Kasumi-1 (cell line): ENCODE measurements at regions not wholly inside any gene's neighbourhood (a gene's known extent, or its start where the extent isn't known, plus 50 kb on each side); places are given as distances from the start of the nearest gene placed in this dataset.
"Not testable (repeated sequence)": the region's sequence is repeated elsewhere in the genome, so short reads cannot be mapped to it uniquely, and the experiment has no call there.

Experiments used
- DNase-seq, 2 experiments: peaks; one replicate each; lab custom pipeline; 2025; lab: John Stamatoyannopoulos, UW

DNA sequence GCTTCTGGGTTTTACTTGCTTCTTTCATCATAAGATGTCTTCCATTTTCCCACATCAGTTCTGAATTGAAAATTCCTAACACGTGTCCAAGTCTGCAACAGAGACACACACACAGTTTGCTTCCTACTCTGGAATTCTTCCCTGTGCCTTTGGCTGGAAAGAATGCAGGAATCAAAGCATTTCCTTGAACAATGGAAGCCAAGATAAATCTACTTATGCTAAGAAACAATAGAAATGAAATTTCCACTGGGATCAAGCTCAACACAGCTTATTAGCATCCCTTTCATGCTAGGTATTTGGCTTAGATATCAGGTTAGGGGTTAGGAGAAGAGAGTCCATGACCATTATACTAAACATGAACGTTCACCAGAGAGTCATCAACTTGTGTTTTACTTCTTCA is 101.1 kb upstream of the SCAF8 start:
- no peak for DNase-seq

DNA sequence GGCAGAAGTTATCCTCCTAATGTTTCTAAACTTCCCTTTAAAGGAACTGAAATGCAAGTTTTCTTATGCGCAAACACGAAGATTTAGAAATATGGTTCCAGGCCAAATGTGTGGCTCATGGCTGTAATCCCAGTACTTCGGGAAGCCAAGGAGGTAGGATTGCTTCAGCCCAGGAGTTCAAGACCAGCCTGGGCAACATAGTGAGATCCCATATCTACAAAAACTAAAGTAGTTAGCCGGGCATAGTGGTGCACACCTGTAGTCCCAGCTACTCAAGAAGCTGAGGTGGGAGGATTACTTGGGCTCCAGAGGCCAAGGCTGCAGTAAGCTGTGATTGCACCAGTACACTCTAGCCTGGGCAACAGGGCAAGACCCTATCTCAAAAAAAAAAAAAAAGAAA is 95.8 kb upstream of the SCAF8 start:
- DNase-seq = no peak

DNA sequence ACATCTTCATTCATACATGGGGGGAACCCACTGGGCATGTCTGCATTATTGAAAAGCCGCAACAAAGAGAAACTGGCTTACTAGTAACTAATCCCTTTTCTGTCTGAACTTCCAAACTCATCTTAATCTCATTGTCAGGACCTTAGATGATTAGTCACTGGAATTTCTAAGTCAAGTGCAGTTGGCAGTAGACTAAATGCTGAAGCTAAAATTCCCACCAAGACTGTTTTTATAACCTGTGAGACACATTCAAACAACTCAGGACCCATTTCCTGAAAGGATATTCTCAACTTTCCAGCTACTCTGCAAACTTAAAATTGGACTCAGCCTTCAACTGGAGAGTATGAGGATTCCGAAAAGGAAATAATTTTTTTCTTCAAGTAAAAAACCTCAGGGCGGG is 94.8 kb upstream of the SCAF8 start:
- no peak for DNase-seq

DNA sequence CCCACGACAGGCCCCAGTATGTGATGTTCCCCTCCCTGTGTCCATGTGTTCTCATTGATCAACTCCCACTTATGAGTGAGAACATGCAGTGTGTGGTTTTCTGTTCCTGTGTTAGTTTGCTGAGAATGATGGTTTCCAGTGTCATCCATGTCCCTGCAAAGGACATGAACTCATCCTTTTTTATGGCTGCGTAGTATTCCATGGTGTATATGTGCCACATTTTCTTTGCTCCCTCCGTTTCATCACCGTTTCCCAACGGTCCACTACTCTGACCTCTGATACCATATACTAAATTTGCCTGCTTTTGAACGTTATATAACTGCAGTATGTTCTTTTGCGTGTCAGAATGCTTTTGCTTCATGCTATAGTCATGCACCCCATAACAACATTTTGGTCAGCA is 94.0 kb upstream of the SCAF8 start:
- DNase-seq = not testable (repeated sequence)

DNA sequence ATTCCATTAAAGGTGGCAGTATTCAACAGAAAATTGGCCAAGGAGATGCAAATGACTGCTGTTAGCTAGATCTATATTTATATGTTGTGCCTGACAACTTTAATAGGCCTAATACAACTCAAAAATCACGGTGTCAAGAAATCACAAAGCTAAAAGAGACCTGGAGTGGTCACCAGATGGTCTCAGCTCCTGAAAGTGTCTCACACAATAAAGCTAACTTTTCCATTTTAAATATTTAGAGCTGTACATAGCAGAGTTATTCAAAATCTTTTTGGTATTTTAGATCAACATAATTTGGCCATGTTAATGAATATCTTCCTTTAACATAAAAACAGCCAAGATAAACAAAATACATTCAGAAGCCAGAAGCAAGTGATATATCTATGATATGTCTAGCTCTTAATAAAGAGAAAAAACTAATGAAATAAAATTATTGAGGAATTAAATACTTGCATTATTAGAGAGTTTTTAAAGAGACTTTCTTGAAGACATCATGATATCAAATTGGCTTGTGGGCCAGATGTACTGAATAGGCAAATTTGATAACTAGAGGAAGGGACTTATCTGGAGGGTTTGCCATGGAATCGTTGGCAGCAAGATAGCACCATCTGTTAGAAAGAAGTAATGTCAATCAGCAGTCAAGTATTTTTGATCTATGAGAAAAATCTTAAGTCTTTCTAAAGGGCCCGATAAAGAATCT is 84.9 kb upstream of the SCAF8 start:
- DNase-seq = no peak

DNA sequence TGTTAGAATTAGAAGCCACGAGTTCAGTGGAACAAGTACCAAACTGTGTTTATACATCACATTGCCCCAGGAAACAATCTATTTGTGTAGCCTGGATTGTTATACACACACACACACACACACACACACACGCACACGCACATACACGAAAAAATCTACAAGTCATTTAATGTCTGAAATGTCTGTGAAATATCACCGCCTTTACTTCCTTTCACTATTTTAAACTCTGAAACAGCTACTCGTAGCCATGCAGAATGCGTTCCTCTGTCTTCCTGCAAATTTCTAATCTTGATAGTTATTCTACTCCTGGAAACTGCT is 84.4 kb upstream of the SCAF8 start:
- no peak for DNase-seq

DNA sequence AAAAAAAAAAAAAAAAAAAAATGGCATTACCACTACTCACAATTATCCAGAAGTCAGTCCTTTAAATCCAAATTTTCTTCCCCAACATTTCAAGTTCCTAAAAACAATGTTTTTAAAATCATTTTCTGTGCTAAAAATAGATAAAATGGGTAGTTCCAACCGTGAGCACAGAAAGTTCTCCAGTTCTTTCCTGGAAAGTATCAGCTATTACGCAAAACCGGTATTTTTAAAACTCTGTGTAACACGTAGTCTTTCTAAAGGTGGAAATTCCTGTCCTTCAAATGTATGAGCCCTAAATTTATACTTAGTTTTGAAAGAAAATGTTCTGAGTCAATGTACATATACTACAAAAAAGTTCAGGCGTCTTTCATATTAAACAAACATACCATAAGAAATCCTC is 83.5 kb upstream of the SCAF8 start:
- no peak for DNase-seq

DNA sequence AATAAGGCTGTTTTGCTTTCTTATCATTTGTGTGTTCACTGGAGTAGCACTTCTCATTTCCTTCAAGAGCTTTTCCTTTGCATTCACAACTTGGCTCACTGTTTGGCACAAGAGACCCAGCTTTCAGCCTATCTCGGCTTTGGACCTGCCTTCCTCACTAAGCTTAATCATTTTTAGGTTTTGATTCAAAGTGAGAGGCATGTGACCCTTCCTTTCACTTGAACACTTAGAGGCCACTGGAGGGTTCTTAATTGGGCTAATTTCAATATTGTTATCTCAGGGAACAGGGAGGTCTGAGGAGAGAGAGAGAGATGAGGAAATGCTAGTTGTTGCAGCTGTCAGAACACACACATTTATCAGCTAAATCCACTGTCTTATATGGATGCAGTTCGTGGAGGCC is 82.9 kb upstream of the SCAF8 start:
- DNase-seq = no peak

DNA sequence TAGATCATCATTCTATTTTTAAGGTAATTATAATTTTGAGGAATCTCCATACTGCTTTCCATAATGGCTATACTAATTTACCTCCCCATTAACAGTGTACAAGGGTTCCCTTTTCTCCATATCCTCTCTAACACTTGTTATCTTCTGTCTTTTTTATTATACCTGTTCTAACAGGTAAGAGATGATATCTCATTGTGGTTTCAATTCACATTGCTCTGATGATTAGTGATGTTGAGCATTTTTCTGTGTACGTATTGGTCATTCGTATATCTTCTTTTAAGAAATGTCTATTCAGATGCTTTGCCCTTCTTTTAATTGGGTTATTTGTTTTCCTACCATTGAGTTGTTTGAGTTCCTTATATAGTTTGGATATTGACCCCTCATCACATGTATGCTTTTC is 81.6 kb upstream of the SCAF8 start:
- DNase-seq = no peak

DNA sequence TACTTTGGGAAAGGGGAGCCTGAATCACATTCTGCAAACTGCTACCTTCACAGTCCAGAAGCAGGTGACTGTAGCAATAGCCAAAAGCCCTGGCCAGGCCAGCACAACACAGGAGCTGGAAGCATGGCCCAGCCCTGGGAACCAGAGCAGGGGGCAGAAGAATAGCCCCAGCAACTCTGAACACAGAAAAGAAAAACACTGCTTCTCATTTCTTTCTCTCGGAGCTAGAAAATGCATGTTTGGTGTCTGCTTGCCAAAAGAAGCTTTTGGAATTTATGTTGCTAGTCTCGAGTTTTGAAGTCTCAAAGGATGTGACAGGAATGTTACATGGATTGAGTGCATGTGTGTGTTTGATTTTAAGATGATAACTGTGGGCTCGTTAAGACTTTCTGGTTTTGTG is 79.8 kb upstream of the SCAF8 start:
- no peak for DNase-seq

DNA sequence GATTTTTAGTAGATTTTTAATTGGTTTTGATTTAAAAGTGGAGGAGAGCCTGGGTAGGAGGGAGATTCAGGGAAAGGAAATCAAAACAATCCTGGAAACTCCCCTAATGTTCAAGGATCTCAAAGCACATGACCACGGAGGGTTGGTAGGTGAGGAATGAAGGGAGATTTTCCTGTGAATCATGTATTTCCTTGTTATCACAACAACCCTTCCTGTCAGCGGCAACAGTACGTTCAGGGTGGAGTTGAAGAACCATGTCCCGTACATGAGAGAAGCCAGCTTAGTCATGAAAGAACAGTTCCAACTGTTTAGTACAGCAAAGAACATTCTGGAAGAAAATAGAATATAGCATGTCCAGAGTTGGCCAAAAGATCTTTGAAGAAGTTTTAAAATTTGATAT is 79.4 kb upstream of the SCAF8 start:
- no peak for DNase-seq

DNA sequence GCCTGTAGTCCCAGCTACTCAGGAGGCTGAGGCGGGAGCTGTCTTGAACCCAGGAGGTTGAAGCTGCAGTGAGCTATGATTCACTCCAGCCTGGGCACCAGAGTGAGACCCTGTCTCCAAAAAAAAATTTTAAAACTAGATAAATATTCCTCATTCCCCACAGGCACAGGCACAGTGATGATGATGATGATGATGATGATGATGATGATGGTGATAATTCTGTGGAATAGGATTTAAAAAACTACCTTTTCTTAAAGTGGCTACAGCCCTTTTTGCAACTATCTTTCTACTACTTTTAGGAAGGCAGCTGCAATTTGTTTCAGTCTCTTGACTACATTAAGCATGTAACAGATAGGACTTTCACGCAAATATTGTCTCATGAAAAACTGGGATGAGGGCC is 76.6 kb upstream of the SCAF8 start:
- no peak for DNase-seq

DNA sequence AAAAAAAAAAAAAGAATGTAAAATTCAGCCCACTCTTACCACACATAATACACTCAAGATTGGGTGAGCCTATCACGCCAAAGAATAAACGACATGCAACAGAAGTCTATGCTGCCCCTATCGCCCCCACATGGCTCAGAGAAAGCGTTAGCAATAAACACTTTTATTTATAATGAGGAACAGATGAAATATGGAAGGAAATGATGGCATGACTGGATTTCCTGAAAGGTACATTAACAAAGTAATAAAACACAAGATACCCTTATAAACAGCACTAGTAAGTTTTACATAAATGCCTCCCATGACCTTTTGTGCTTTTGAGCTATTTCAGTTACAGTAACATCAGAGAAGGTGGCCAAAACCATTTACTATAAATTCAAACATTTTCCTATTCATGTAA is 71.4 kb upstream of the SCAF8 start:
- DNase-seq = peak; percentile 7 to 29

DNA sequence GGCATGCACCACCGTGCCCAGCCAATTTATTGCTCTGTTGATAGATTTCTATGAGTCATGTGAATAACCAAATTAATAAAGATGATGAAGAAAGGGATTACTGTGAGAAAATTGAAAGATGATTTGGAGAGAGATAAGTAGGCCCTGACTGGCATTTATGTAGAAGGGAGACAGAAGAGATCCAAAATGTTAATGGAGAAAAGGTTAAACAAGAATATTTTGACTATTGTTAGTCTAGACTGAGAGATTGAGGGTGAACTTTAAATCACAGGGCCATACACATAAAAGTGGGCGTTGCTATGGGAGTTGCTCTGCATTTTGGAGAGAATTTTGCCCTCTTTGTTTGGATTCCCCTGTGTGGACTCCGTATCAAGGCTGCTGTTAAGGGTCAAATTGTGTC is 68.9 kb upstream of the SCAF8 start:
- no peak for DNase-seq

DNA sequence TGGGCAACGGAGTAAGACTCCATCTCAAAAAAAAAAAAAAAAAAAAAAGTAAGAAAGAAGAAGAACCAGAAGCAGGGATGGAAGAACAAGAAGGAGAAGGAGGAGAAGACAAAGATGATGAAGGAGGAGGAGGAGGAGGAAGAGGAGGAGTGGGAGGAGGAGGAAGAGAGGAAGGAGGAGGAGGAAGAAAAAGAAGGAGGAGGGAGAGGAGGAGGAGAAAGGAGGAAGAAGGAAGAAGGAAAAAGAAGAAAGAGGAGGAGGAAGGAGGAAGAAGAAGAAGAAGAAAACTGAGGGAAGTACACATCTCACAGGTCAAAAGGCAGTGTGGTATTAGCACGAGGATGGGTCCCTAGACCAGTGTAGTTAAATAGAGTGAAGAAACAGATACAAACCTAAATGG is 65.1 kb upstream of the SCAF8 start:
- DNase-seq = no peak

DNA sequence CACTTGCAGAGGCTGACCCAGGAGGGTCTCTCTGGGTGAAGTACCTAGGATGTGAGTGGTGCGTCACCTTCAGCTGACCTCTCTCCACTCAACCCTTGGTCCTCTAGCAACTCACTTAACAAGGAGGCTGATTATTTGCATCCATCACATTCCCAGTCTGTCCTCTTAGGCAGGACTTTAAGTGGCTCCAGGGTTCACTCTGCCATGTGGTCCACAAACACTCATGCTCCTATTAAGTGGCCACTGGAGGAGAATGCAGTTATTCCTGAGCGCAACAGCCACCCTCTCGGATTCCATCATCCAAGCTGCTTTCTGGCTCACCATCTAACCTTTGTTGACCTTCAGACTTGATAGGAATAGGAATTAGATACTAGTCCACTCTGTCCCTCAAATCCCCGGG is 61.1 kb upstream of the SCAF8 start:
- no peak for DNase-seq

DNA sequence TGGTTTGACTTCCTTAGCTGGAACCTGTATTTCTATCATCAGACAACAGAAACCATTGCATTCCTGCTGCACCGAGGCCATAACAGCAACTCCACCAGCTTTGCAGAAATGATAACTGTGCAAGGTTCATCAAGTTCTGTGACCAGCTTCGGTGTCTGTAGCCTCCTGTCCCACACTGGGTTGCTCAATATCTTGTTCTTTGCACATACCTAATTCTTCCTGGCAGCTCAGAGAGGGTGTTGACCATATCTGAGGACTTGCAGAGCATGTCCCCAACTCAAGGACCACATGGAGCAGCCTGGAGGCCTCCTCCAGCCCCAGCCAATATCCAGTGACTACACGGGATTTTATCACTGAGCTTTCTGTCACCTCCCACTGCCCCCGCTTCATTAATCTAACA is 59.3 kb upstream of the SCAF8 start:
- DNase-seq = no peak

DNA sequence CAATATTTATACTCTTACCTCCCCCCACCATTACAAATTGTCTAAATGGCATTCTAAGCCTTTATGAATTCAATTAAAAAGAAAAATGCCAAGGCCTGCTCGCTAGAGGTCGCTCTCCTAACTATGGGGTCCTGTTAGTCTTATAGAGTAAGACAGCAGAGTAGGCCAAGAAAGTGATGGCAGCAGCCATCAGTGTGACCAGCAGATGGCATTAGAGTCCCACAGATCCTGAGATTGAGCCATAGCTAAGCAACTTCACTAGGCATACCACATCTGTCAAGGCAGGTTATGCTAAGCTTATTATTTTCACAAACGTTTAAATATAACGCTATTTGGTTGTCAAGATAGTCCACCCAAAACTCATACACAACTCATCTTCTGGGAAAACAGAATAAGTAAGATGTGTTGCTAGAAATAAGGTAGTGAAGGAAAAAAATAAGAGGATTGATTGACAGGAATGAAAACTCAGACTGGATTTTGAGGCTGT is 57.6 kb upstream of the SCAF8 start:
- peak; percentile 97 to 98 for DNase-seq

DNA sequence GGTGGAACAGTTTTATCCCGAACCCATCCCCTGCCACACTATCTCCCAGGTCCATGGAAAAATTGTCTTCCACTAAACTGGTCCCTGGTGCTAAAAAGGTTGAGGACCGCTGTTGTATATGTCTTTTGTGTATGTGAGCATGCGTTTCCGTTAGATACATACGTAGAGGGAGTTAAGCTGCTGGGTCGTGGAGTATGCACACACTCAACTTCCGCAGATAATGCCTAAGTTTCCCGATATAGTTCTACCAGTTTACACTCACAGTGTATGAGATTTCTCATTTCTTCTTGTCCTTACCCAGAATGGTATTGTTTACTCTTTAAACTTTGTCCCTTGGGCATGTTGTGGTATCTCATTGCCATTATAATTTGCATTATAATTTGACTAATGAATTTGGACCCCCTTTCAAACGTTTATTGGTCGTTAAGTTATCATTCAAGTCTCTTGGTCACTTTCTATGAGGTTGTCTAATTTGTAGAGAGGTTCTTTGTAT is 50.5 kb upstream of the SCAF8 start:
- DNase-seq = no peak
